Activated naive CD4-positive, alpha-beta T cell treated with anti-CD3 and anti-CD28 coated beads, Interleukin-2, amount 50 U/mL, for 72 hours (primary cell): ENCODE measurements at regions not wholly inside any gene's neighbourhood (a gene's known extent, or its start where the extent isn't known, plus 50 kb on each side); places are given as distances from the start of the nearest gene placed in this dataset.

Experiments used
- ATAC-seq, 2 donors: fragments of 150-1000 bp; cut with Tn5 transposase; 2 replicates each; pipeline ENCODE4 v1.10.0; 2021; ENCODE audit warnings: mild to moderate bottlenecking in 2 of 2, moderate library complexity in 2 of 2
- DNase-seq, 2 donors: peaks; one replicate each; pipeline ENCODE4 v3.0.0; 2021 to 2022; ENCODE audit warnings: low spot score in 2 of 2
- H3K27ac Mint-ChIP-seq, 2 donors: one replicate each; pipeline ENCODE4 v1.8.0; 2022; ENCODE audit warnings: mild to moderate bottlenecking in 2 of 2, mixed read lengths in 2 of 2
- H3K36me3 Mint-ChIP-seq, 2 donors: one replicate each; pipeline ENCODE4 v1.8.0; 2022; ENCODE audit warnings: mixed read lengths in 2 of 2
- H3K9me3 Mint-ChIP-seq, 2 donors: one replicate each; pipeline ENCODE4 v1.8.0; 2022; ENCODE audit warnings: mixed read lengths in 2 of 2

- Mint-ChIP-seq H3K36me3 (no peaks in the 10 kb centered on the region), H3K27ac (no peak overlapping the region), H3K9me3 (no peaks in the 10 kb centered on the region)
- ATAC-seq (no peak), DNase-seq (no peak)
Observed at GRCh38 chr17:70767102-70767701, 597.9 kb downstream of the KCNJ2 start.

GRCh38 chr17:70769956-70770355 lies 600.6 kb downstream of the KCNJ2 start:
- DNase-seq, result no peak
- no peaks in the 10 kb centered on the region for H3K9me3 Mint-ChIP-seq
- H3K27ac Mint-ChIP-seq, result no peak overlapping the region
- no peaks in the 10 kb centered on the region for H3K36me3 Mint-ChIP-seq
- ATAC-seq, result no peak

GRCh38 chr17:70771804-70772386 lies 602.6 kb downstream of the KCNJ2 start:
- H3K9me3 Mint-ChIP-seq, result no peaks in the 10 kb centered on the region
- ATAC-seq, result no peak

GRCh38 chr17:70772761-70773160 lies 603.4 kb downstream of the KCNJ2 start:
- no peak for ATAC-seq
- no peaks in the 10 kb centered on the region for H3K36me3 Mint-ChIP-seq
- no peaks in the 10 kb centered on the region for H3K9me3 Mint-ChIP-seq

More at GRCh38 chr17:70771804-70772386, 602.6 kb downstream of the KCNJ2 start:
- Mint-ChIP-seq H3K27ac (no peak overlapping the region), H3K36me3 (no peaks in the 10 kb centered on the region)
- no peak for DNase-seq

GRCh38 chr17:70773258-70773657 lies 603.9 kb downstream of the KCNJ2 start:
- Mint-ChIP-seq H3K9me3 (no peaks in the 10 kb centered on the region), H3K27ac (no peak overlapping the region), H3K36me3 (no peaks in the 10 kb centered on the region)
- no peak for DNase-seq
- no peak for ATAC-seq

More at GRCh38 chr17:70772761-70773160, 603.4 kb downstream of the KCNJ2 start:
- H3K27ac Mint-ChIP-seq, result no peak overlapping the region
- DNase-seq, result no peak

GRCh38 chr17:70774339-70775117 lies 605.2 kb downstream of the KCNJ2 start:
- DNase-seq, result no peak
- Mint-ChIP-seq H3K36me3 (no peaks in the 10 kb centered on the region), H3K9me3 (no peaks in the 10 kb centered on the region), H3K27ac (no peak overlapping the region)
- ATAC-seq, result no peak

GRCh38 chr17:70775679-70776078 lies 606.3 kb downstream of the KCNJ2 start:
- no peaks in the 10 kb centered on the region for H3K36me3 Mint-ChIP-seq
- no peak overlapping the region for H3K27ac Mint-ChIP-seq
- no peak for ATAC-seq
- no peaks in the 10 kb centered on the region for H3K9me3 Mint-ChIP-seq
- DNase-seq, result no peak

- Mint-ChIP-seq H3K9me3 (no peaks in the 10 kb centered on the region), H3K36me3 (no peaks in the 10 kb centered on the region), H3K27ac (no peak overlapping the region)
- ATAC-seq (no peak), DNase-seq (no peak)
Observed at GRCh38 chr17:70776441-70776840, 607.1 kb downstream of the KCNJ2 start.

GRCh38 chr17:70780031-70780430 lies 610.7 kb downstream of the KCNJ2 start:
- no peak for ATAC-seq
- Mint-ChIP-seq H3K27ac (no peak overlapping the region), H3K9me3 (no peaks in the 10 kb centered on the region), H3K36me3 (no peaks in the 10 kb centered on the region)
- DNase-seq, result no peak

GRCh38 chr17:70786081-70786480 lies 616.7 kb downstream of the KCNJ2 start:
- H3K27ac Mint-ChIP-seq, result no peak overlapping the region
- no peak for DNase-seq
- H3K9me3 Mint-ChIP-seq, result peaks cover 9 to 14% of the 10 kb centered on the region in 2 donors
- no peak for ATAC-seq
- no peaks in the 10 kb centered on the region for H3K36me3 Mint-ChIP-seq

- peaks cover 9 to 14% of the 10 kb centered on the region in 2 donors for H3K9me3 Mint-ChIP-seq
- no peak for DNase-seq
- no peak overlapping the region for H3K27ac Mint-ChIP-seq
- no peak for ATAC-seq
- H3K36me3 Mint-ChIP-seq, result no peaks in the 10 kb centered on the region
Observed at GRCh38 chr17:70787721-70788300, 618.5 kb downstream of the KCNJ2 start.

GRCh38 chr17:70791748-70792443 lies 622.6 kb downstream of the KCNJ2 start:
- H3K9me3 Mint-ChIP-seq, result peaks cover 15 to 19% of the 10 kb centered on the region in 2 donors
- DNase-seq, result no peak
- no peak for ATAC-seq
- H3K27ac Mint-ChIP-seq, result no peak overlapping the region
- H3K36me3 Mint-ChIP-seq, result no peaks in the 10 kb centered on the region

- H3K27ac Mint-ChIP-seq, result no peak overlapping the region
- DNase-seq, result no peak
- no peak for ATAC-seq
- peaks cover 10% of the 10 kb centered on the region in 2 donors for H3K9me3 Mint-ChIP-seq
- H3K36me3 Mint-ChIP-seq, result no peaks in the 10 kb centered on the region
Observed at GRCh38 chr17:70794738-70795137, 625.4 kb downstream of the KCNJ2 start.

GRCh38 chr17:70795620-70796019 lies 626.3 kb downstream of the KCNJ2 start:
- no peak for DNase-seq
- Mint-ChIP-seq H3K27ac (no peak overlapping the region), H3K9me3 (peaks cover 6 to 10% of the 10 kb centered on the region in 2 donors), H3K36me3 (no peaks in the 10 kb centered on the region)
- ATAC-seq, result no peak

GRCh38 chr17:70796757-70797156 lies 627.4 kb downstream of the KCNJ2 start:
- H3K36me3 Mint-ChIP-seq, result no peaks in the 10 kb centered on the region
- H3K27ac Mint-ChIP-seq, result no peak overlapping the region
- ATAC-seq (no peak), DNase-seq (no peak)
- peaks cover 6 to 10% of the 10 kb centered on the region in 2 donors for H3K9me3 Mint-ChIP-seq

GRCh38 chr17:70797166-70797565 lies 627.8 kb downstream of the KCNJ2 start:
- Mint-ChIP-seq H3K9me3 (peaks cover 6 to 10% of the 10 kb centered on the region in 2 donors), H3K27ac (no peak overlapping the region)

GRCh38 chr17:70804161-70804560 lies 634.8 kb downstream of the KCNJ2 start:
- Mint-ChIP-seq H3K27ac (no peak overlapping the region), H3K9me3 (no peaks in the 10 kb centered on the region), H3K36me3 (no peaks in the 10 kb centered on the region)
- no peak for DNase-seq
- ATAC-seq, result no peak

More at GRCh38 chr17:70797166-70797565, 627.8 kb downstream of the KCNJ2 start:
- DNase-seq, result no peak
- ATAC-seq, result no peak
- H3K36me3 Mint-ChIP-seq, result no peaks in the 10 kb centered on the region
